Daoy (cell line): ENCODE measurements at regions not wholly inside any gene's neighbourhood (a gene's known extent, or its start where the extent isn't known, plus 50 kb on each side); places are given as distances from the start of the nearest gene placed in this dataset.

Experiments used
- DNase-seq: peaks from one replicate; pipeline ENCODE4 v3.0.0-alpha.2; 2015; ENCODE audit warnings: low read depth

- no peak for DNase-seq
Observed at GRCh38 chr7:1320616-1321240, 88.1 kb downstream of the UNCX start.

- no peak for DNase-seq
Observed at GRCh38 chr7:1321411-1322239, 89.0 kb downstream of the UNCX start.

GRCh38 chr7:1322240-1323110 lies 89.8 kb downstream of the UNCX start:
- DNase-seq: no peak

- DNase-seq: no peak
Observed at GRCh38 chr7:1323178-1324027, 90.7 kb downstream of the UNCX start.

- DNase-seq: no peak
Observed at GRCh38 chr7:1324028-1324900, 91.6 kb downstream of the UNCX start.

- no peak for DNase-seq
Observed at GRCh38 chr7:1325246-1325645, 92.6 kb downstream of the UNCX start.

- no peak for DNase-seq
Observed at GRCh38 chr7:1325646-1326510, 93.2 kb downstream of the UNCX start.

- DNase-seq: no peak
Observed at GRCh38 chr7:1326511-1326785, 93.8 kb downstream of the UNCX start.

- no peak for DNase-seq
Observed at GRCh38 chr7:1329261-1329660, 96.6 kb downstream of the UNCX start.

GRCh38 chr7:1329966-1330800 lies 97.5 kb downstream of the UNCX start:
- no peak for DNase-seq

GRCh38 chr7:1330801-1331425 lies 98.2 kb downstream of the UNCX start:
- DNase-seq: no peak

- DNase-seq: no peak
Observed at GRCh38 chr7:1331561-1332467, 99.1 kb downstream of the UNCX start.

GRCh38 chr7:1336509-1336908 lies 103.8 kb downstream of the UNCX start:
- DNase-seq: no peak

- DNase-seq: no peak
Observed at GRCh38 chr7:1339611-1340010, 106.9 kb downstream of the UNCX start.

GRCh38 chr7:1340031-1340430 lies 107.4 kb downstream of the UNCX start:
- no peak for DNase-seq

- no peak for DNase-seq
Observed at GRCh38 chr7:1340461-1341360, 108.0 kb downstream of the UNCX start.
